Caco-2 (cell line): ENCODE measurements at regions not wholly inside any gene's neighbourhood (a gene's known extent, or its start where the extent isn't known, plus 50 kb on each side); places are given as distances from the start of the nearest gene placed in this dataset.

Experiments
- BruUV-seq: library from RNA; stranded (reverse); fragments of 400-500 nt; replicated peaks from 2 replicates; lab custom pipeline; 2021; lab: Mats Ljungman, UMichigan
- CTCF ChIA-PET: fragments of 300-600 bp; sonication (Branson Sonifier 250); formaldehyde crosslinking; loops from one replicate; lab custom pipeline; 2022; ENCODE audit warnings: antibody characterized with exemption; lab: Charles Lee
- POLR2A ChIA-PET: fragments of 300-600 bp; sonication (Branson Sonifier 250); formaldehyde crosslinking; loops from one replicate; lab custom pipeline; 2022; ENCODE audit warnings: antibody characterized with exemption; lab: Charles Lee
- DNase-seq, 2 experiments: peaks; one replicate each; pipeline versions ENCODE4 v3.0.0 to v3.0.0-alpha.2; 2020 to 2022
- H3K27me3 ChIP-seq: replicated peaks from 2 replicates; pipeline ENCODE4 v1.6.0; 2011; ENCODE audit warnings: low read length; ENCODE audit not compliant: control insufficient read depth, insufficient read depth
- H3K36me3 ChIP-seq: 2 replicates; pipeline ENCODE4 v1.5.1; 2011; ENCODE audit warnings: low read length; ENCODE audit not compliant: control insufficient read depth, insufficient read depth
- H3K4me1 ChIP-seq: fragments of 250-450 bp; sonication (Bioruptor Pico); 2 replicates; pipeline ENCODE4 v1.5.1; 2020; ENCODE audit warnings: mild to moderate bottlenecking
- H3K4me3 ChIP-seq: 2 replicates; pipeline ENCODE4 v1.5.1; 2011; ENCODE audit warnings: low read depth, mild to moderate bottlenecking, control low read depth, low read length
- H3K9me3 ChIP-seq: fragments of 250-450 bp; sonication (Bioruptor Pico); 2 replicates; pipeline ENCODE4 v1.5.1; 2020; ENCODE audit warnings: mild to moderate bottlenecking, moderate library complexity
- H3K27ac Mint-ChIP-seq: one replicate; pipeline ENCODE4 v1.8.0; 2022; ENCODE audit warnings: mixed read lengths; ENCODE audit not compliant: unreplicated experiment
- H3K27me3 Mint-ChIP-seq: one replicate; pipeline ENCODE4 v1.8.0; 2022; ENCODE audit warnings: mixed read lengths; ENCODE audit not compliant: insufficient read depth, unreplicated experiment
- H3K36me3 Mint-ChIP-seq: one replicate; pipeline ENCODE4 v1.8.0; 2022; ENCODE audit warnings: mild to moderate bottlenecking, mixed read lengths; ENCODE audit not compliant: insufficient read depth, unreplicated experiment
- H3K4me1 Mint-ChIP-seq: one replicate; pipeline ENCODE4 v1.8.0; 2022; ENCODE audit warnings: low read depth, mixed read lengths; ENCODE audit not compliant: unreplicated experiment
- H3K4me3 Mint-ChIP-seq: one replicate; pipeline ENCODE4 v1.8.0; 2022; ENCODE audit warnings: mild to moderate bottlenecking, moderate library complexity, mixed read lengths; ENCODE audit not compliant: unreplicated experiment
- H3K9me3 Mint-ChIP-seq: one replicate; pipeline ENCODE4 v1.8.0; 2022; ENCODE audit warnings: mixed read lengths; ENCODE audit not compliant: unreplicated experiment
- intact Hi-C: fragments of 100-400 bp; cut with micrococcal nuclease; formaldehyde crosslinking; loops from one replicate; pipeline ENCODE4 v1.10.0; 2022; ENCODE audit not compliant: unreplicated experiment
- TF ChIP-seq, protein P1 (sequence below), 2 experiments: fragments of 200-600 bp in 1 of 2; IDR thresholded peaks; 1 replicate in 1 of 2; 2 replicates in 1 of 2; pipeline versions ENCODE4 v1.5.1 to v1.8.0; 2011 to 2022; ENCODE audit warnings: antibody characterized with exemption in 1 of 2, control low read depth in 1 of 2, inconsistent platforms in 1 of 2, low read depth in 1 of 2, low read length in 1 of 2, mild to moderate bottlenecking in 1 of 2, moderate library complexity in 1 of 2; ENCODE audit not compliant: insufficient read depth in 1 of 2, severe bottlenecking in 1 of 2, unreplicated experiment in 1 of 2

DNA sequence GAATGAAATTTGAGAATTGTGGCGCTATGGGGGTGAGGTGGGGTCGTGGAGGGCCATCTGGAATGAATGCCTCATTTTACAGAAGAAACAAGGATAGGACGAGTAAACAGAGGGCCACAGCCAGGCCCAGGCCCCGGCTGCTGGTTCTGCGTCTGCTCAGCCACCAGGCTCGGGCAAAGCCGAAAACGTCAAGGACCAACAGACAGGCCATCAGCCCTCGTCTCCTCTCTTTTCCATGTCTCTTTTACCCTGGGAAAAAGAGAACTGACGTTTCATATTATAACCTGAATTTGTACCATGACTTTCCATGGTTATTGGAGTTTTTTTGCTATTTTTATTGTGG lies 212.4 kb upstream of the ARID1B start:
- H3K4me1 Mint-ChIP-seq: no peaks in the 10 kb centered on the region
- Histone ChIP-seq H3K4me1 (0 out of 2 replicates have a peak, but pooled peaks cover 3% of the 10 kb centered on the region), H3K9me3 (no peaks in the 10 kb centered on the region), H3K36me3 (no peaks in the 10 kb centered on the region), H3K4me3 (no peak overlapping the region), H3K27me3 (no peaks in the 10 kb centered on the region)
- no peak for DNase-seq
- H3K9me3 Mint-ChIP-seq: peaks cover 16% of the 10 kb centered on the region
- no peak overlapping the region for H3K27ac Mint-ChIP-seq
- ChIA-PET POLR2A (no interaction called here), CTCF (no interaction called here)
- H3K36me3 Mint-ChIP-seq: peaks cover 5% of the 10 kb centered on the region
- intact Hi-C loops: loop anchor here (1.0 to 10.0 kb wide), 4 partner anchors 122 to 1237 kb away; partner anchors contain the start of gene ARID1B
- BruUV-seq: no TSS peak
- TF ChIP-seq, protein P1, sequence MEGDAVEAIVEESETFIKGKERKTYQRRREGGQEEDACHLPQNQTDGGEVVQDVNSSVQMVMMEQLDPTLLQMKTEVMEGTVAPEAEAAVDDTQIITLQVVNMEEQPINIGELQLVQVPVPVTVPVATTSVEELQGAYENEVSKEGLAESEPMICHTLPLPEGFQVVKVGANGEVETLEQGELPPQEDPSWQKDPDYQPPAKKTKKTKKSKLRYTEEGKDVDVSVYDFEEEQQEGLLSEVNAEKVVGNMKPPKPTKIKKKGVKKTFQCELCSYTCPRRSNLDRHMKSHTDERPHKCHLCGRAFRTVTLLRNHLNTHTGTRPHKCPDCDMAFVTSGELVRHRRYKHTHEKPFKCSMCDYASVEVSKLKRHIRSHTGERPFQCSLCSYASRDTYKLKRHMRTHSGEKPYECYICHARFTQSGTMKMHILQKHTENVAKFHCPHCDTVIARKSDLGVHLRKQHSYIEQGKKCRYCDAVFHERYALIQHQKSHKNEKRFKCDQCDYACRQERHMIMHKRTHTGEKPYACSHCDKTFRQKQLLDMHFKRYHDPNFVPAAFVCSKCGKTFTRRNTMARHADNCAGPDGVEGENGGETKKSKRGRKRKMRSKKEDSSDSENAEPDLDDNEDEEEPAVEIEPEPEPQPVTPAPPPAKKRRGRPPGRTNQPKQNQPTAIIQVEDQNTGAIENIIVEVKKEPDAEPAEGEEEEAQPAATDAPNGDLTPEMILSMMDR (IDR thresholded peaks at IDR 0.05; ENCODE audit: insufficient read depth in 1 of 2, low read depth in 1 of 2, low read length in 1 of 2, severe bottlenecking in 1 of 2, unreplicated experiment in 1 of 2): no peak
- H3K4me3 Mint-ChIP-seq: no peak overlapping the region
- H3K27me3 Mint-ChIP-seq: peaks cover 9% of the 10 kb centered on the region

GRCh38 chr6:156564127-156564806 lies 212.9 kb upstream of the ARID1B start:
- ChIA-PET POLR2A (interaction anchor here (0.6 kb wide), 1 partner anchor 52 kb away, joined by 4 read pairs; no protein-coding TSS in a partner anchor), CTCF (interaction anchor here (0.7 kb wide), 1 partner anchor 1583 kb away, joined by 3 read pairs; no protein-coding TSS in a partner anchor)
- no peaks in the 10 kb centered on the region for H3K36me3 ChIP-seq
- no peaks in the 10 kb centered on the region for H3K9me3 ChIP-seq
- TF ChIP-seq, protein P1 (IDR thresholded peaks at IDR 0.05; ENCODE audit: insufficient read depth in 1 of 2, low read depth in 1 of 2, low read length in 1 of 2, severe bottlenecking in 1 of 2, unreplicated experiment in 1 of 2): peak; percentile 88
- Mint-ChIP-seq H3K36me3 (peaks cover 5% of the 10 kb centered on the region), H3K4me3 (no peak overlapping the region), H3K27me3 (peaks cover 9% of the 10 kb centered on the region), H3K27ac (no peak overlapping the region), H3K4me1 (no peaks in the 10 kb centered on the region), H3K9me3 (peaks cover 21% of the 10 kb centered on the region)
- intact Hi-C loops: loop anchor here (1.0 to 10.0 kb wide), 4 partner anchors 122 to 1237 kb away; partner anchors contain the start of gene ARID1B
- DNase-seq: peak; percentile 45 to 73
- no peak overlapping the region for H3K4me3 ChIP-seq
- BruUV-seq: no TSS peak
- no peaks in the 10 kb centered on the region for H3K27me3 ChIP-seq
- H3K4me1 ChIP-seq: 0 out of 2 replicates have a peak, but pooled peaks cover 3% of the 10 kb centered on the region

DNA sequence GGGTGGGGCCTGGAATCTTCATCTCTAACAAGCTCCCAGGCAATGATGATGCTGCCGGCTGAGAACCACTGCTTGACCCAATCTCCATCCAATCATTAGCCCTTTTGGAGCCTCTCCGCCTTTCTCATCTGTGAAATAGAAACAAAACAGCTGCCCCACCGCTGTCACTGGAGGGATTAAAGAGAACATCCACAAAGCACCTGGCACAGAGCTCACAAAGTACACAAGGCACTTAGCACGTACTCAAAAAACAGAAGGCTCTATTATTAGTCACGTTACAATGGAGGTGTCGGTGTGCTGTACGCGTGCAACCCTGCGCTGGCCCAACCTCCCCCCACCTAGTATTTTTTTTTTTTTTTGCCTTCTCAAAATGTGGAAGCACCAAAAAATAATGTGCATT lies 213.5 kb upstream of the ARID1B start:
- peaks cover 26% of the 10 kb centered on the region for H3K9me3 Mint-ChIP-seq
- H3K4me3 Mint-ChIP-seq: no peak overlapping the region
- 0 out of 2 replicates have a peak, but pooled peaks cover 3% of the 10 kb centered on the region for H3K4me1 ChIP-seq
- DNase-seq: no peak
- no peaks in the 10 kb centered on the region for H3K9me3 ChIP-seq
- H3K27ac Mint-ChIP-seq: no peak overlapping the region
- BruUV-seq: no TSS peak
- H3K27me3 ChIP-seq: no peaks in the 10 kb centered on the region
- no peak overlapping the region for H3K4me3 ChIP-seq
- ChIA-PET CTCF (interaction anchor here (0.7 kb wide), 1 partner anchor 1583 kb away, joined by 3 read pairs; no protein-coding TSS in a partner anchor), POLR2A (interaction anchor here (0.6 kb wide), 1 partner anchor 51 kb away, joined by 4 read pairs; no protein-coding TSS in a partner anchor)
- peaks cover 5% of the 10 kb centered on the region for H3K36me3 Mint-ChIP-seq
- no peaks in the 10 kb centered on the region for H3K4me1 Mint-ChIP-seq
- no peaks in the 10 kb centered on the region for H3K36me3 ChIP-seq
- intact Hi-C loops: loop anchor here (1.0 to 10.0 kb wide), 4 partner anchors 123 to 1236 kb away; partner anchors contain the start of gene ARID1B
- peaks cover 7% of the 10 kb centered on the region for H3K27me3 Mint-ChIP-seq
- TF ChIP-seq, protein P1 (IDR thresholded peaks at IDR 0.05; ENCODE audit: insufficient read depth in 1 of 2, low read depth in 1 of 2, low read length in 1 of 2, severe bottlenecking in 1 of 2, unreplicated experiment in 1 of 2): no peak
